ENCODE measurements at regions not wholly inside any gene's neighbourhood (a gene's known extent, or its start where the extent isn't known, plus 50 kb on each side); places are given as distances from the start of the nearest gene placed in this dataset.

DNA sequence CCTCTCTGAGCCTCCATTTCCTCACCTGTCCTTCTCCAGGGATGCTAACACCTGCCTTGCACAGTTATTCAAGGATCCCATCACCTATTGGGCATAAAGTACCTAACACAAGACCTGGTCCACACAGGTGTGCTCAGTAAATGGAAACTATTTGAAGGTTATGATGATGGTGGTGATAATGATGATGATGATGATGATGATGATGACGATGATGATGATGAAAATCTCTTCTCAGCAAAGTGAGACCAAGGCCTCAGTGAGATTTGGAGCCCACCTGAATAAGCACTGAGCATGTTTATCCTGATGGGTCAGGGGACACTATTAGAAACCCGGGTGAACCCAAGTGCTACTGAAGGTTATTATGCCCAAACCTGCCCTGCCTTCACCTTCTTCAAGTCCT is 100.7 kb downstream of the DMRTA2 start:
- ATAC-seq: no peak
- H3K9me2 ChIP-seq (ENCODE audit: insufficient read depth): no peaks in the 10 kb centered on the region
- no peak for DNase-seq (ENCODE audit: low read depth, low spot score)
- peaks cover 17% of the 10 kb centered on the region; the same call in 1 of the 2 replicates for H3K27me3 ChIP-seq (ENCODE audit: insufficient read depth, low read length)
- H3K27ac ChIP-seq (ENCODE audit: low read depth, low read length): no peak overlapping the region
- H3K4me3 ChIP-seq (replicated peaks in 1 of 2; ENCODE audit: low read depth in 1 of 2, low read length in 2 of 2): no peak overlapping the region
- H3K4me2 ChIP-seq (ENCODE audit: low read length): no peak overlapping the region
- BruUV-seq (replicated peaks): no TSS peak
- no peaks in the 10 kb centered on the region for H3K9me3 ChIP-seq (ENCODE audit: control insufficient read depth in 1 of 2, insufficient read depth in 1 of 2, low read depth in 1 of 2, low read length in 2 of 2)
- no peaks in the 10 kb centered on the region for H3K36me3 ChIP-seq (ENCODE audit: control insufficient read depth in 1 of 2, insufficient read depth in 2 of 2, low read length in 2 of 2)
- intact Hi-C loops (cut with micrococcal nuclease): no loop called here
- no peaks in the 10 kb centered on the region; the same call in 1 of the 2 replicates for H4K20me1 ChIP-seq (ENCODE audit: insufficient read depth)
- H2AFZ ChIP-seq (ENCODE audit: low read depth, low read length, poor library complexity, severe bottlenecking): no peak overlapping the region
- no peaks in the 10 kb centered on the region for H3K79me2 ChIP-seq (ENCODE audit: insufficient read depth, low read length)
- TF ChIP-seq CBX3 (IDR thresholded peaks at IDR 0.05; ENCODE audit: low read depth) (no peak), YY1 (IDR thresholded peaks at IDR 0.05; ENCODE audit: extremely low read depth, insufficient replicate concordance, low read depth, low read length) (no peak), POLR2AphosphoS5 (IDR thresholded peaks at IDR 0.05; ENCODE audit: low read depth, low read length) (no peak), EZH2phosphoT487 (IDR thresholded peaks at IDR 0.05; ENCODE audit: borderline replicate concordance) (no peak), ZBTB33 (IDR thresholded peaks at IDR 0.05; ENCODE audit: extremely low read depth, insufficient replicate concordance, low read length) (no peak), REST (IDR thresholded peaks at IDR 0.05; ENCODE audit: low read depth) (no peak), JUND (IDR thresholded peaks at IDR 0.05) (no peak), SP1 (IDR thresholded peaks at IDR 0.05; ENCODE audit: low read depth) (no peak), ZNF274 (IDR thresholded peaks at IDR 0.05; ENCODE audit: low read depth, low read length) (no peak), CEBPB (IDR thresholded peaks at IDR 0.05; ENCODE audit: low read depth) (no peak), ZFX (IDR thresholded peaks at IDR 0.05) (no peak), FOSL1 (IDR thresholded peaks at IDR 0.05; ENCODE audit: low read depth) (no peak), SRF (IDR thresholded peaks at IDR 0.05; ENCODE audit: low read depth) (no peak), POLR2A (IDR thresholded peaks at IDR 0.05; ENCODE audit: borderline replicate concordance, extremely low read depth, insufficient read depth, insufficient read length) (no peak), EZH2 (IDR thresholded peaks at IDR 0.05) (no peak), RAD21 (IDR thresholded peaks at IDR 0.05; ENCODE audit: low read depth) (no peak), MAX (IDR thresholded peaks at IDR 0.05) (no peak), CTCF (IDR thresholded peaks at IDR 0.05 in 2 of 3, conservative IDR thresholded peaks at IDR 0.05 in 1 of 3; ENCODE audit: borderline replicate concordance in 1 of 3, insufficient read depth in 1 of 3, low read depth in 2 of 3, low read length in 2 of 3) (no peak)
- TF ChIP-seq, protein P1, sequence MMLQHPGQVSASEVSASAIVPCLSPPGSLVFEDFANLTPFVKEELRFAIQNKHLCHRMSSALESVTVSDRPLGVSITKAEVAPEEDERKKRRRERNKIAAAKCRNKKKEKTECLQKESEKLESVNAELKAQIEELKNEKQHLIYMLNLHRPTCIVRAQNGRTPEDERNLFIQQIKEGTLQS (IDR thresholded peaks at IDR 0.05): no peak
- ChIA-PET CTCF (no interaction called here), RAD21 (ENCODE audit: low non-redundant PET in 1 of 2, low total read pairs in 2 of 2, uncharacterized antibody in 2 of 2, unreplicated experiment in 2 of 2) (no interaction called here), POLR2A (no interaction called here)
- no peaks in the 10 kb centered on the region for H3K4me1 ChIP-seq (ENCODE audit: control insufficient read depth in 1 of 2, insufficient read depth in 2 of 2, low read length in 2 of 2)
- H3K9ac ChIP-seq (ENCODE audit: low read length): no peak overlapping the region
